ENCODE measurements at regions not wholly inside any gene's neighbourhood (a gene's known extent, or its start where the extent isn't known, plus 50 kb on each side); places are given as distances from the start of the nearest gene placed in this dataset.

DNA sequence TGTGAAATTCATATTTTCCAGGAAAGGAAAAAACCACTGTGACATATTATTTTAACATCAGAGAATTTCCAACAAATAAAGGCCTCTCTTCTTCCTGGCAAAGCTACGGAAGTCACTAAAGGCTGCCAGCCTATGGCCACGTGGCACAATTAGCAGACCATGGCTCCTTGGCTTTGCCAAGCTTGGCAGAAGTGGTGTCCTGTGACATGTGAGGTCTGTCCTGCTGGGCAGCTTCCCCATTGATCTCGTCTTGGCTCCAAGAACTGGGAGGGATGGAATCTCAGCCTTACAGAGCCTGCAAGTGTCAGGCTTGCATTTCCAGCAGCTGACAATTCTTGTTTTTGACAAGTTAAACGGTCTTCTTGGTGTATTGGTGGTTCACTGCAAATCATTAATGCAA lies 226.9 kb upstream of the THSD7B start:
- Histone ChIP-seq H3K9me3 (ENCODE audit: control insufficient read depth, insufficient read depth, low read depth, low read length) (no peaks in the 10 kb centered on the region), H3K9ac (ENCODE audit: insufficient read depth, low read length) (no peak overlapping the region), H4K20me1 (ENCODE audit: control insufficient read depth, extremely low read depth, insufficient read depth, low read length) (no peaks in the 10 kb centered on the region), H3K36me3 (ENCODE audit: control insufficient read depth, insufficient read depth, low read length) (no peaks in the 10 kb centered on the region), H3K79me2 (ENCODE audit: control insufficient read depth, insufficient read depth, low read length) (no peaks in the 10 kb centered on the region), H3K4me1 (ENCODE audit: control insufficient read depth, extremely low read depth, insufficient read depth, low read length) (no peaks in the 10 kb centered on the region), H3K27me3 (ENCODE audit: control insufficient read depth, insufficient read depth, low read length) (no peaks in the 10 kb centered on the region), H3K27ac (ENCODE audit: insufficient read depth, low read length) (no peak overlapping the region), H3K4me3 (replicated peaks in 1 of 4; ENCODE audit: control extremely low read depth in 1 of 4, insufficient read depth in 1 of 4, low read depth in 3 of 4, low read length in 4 of 4) (no peak overlapping the region), H2AFZ (ENCODE audit: low read length) (no peak overlapping the region), H3K4me2 (ENCODE audit: extremely low read depth, insufficient read depth, low read length) (no peak overlapping the region)
- DNase-seq (ENCODE audit: low read depth in 2 of 2): no peak
- TF ChIP-seq EZH2 (IDR thresholded peaks at IDR 0.05; ENCODE audit: low read length, missing control alignments): no peak
- TF ChIP-seq, protein P1, sequence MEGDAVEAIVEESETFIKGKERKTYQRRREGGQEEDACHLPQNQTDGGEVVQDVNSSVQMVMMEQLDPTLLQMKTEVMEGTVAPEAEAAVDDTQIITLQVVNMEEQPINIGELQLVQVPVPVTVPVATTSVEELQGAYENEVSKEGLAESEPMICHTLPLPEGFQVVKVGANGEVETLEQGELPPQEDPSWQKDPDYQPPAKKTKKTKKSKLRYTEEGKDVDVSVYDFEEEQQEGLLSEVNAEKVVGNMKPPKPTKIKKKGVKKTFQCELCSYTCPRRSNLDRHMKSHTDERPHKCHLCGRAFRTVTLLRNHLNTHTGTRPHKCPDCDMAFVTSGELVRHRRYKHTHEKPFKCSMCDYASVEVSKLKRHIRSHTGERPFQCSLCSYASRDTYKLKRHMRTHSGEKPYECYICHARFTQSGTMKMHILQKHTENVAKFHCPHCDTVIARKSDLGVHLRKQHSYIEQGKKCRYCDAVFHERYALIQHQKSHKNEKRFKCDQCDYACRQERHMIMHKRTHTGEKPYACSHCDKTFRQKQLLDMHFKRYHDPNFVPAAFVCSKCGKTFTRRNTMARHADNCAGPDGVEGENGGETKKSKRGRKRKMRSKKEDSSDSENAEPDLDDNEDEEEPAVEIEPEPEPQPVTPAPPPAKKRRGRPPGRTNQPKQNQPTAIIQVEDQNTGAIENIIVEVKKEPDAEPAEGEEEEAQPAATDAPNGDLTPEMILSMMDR (conservative IDR thresholded peaks at IDR 0.05 in 1 of 2, IDR thresholded peaks at IDR 0.05 in 1 of 2; ENCODE audit: low read depth in 1 of 2, low read length in 2 of 2): no peak

GRCh38 chr2:136534811-136535210 lies 230.5 kb upstream of the THSD7B start:
- H3K9ac ChIP-seq (ENCODE audit: insufficient read depth, low read length): no peak overlapping the region
- no peaks in the 10 kb centered on the region for H3K27me3 ChIP-seq (ENCODE audit: control insufficient read depth, insufficient read depth, low read length)
- no peaks in the 10 kb centered on the region for H3K79me2 ChIP-seq (ENCODE audit: control insufficient read depth, insufficient read depth, low read length)
- no peaks in the 10 kb centered on the region for H4K20me1 ChIP-seq (ENCODE audit: control insufficient read depth, extremely low read depth, insufficient read depth, low read length)
- no peak overlapping the region for H3K4me3 ChIP-seq (replicated peaks in 1 of 4; ENCODE audit: control extremely low read depth in 1 of 4, insufficient read depth in 1 of 4, low read depth in 3 of 4, low read length in 4 of 4)
- no peak overlapping the region for H3K27ac ChIP-seq (ENCODE audit: insufficient read depth, low read length)
- no peaks in the 10 kb centered on the region for H3K9me3 ChIP-seq (ENCODE audit: control insufficient read depth, insufficient read depth, low read depth, low read length)
- H3K4me2 ChIP-seq (ENCODE audit: extremely low read depth, insufficient read depth, low read length): no peak overlapping the region
- TF ChIP-seq, protein P1 (conservative IDR thresholded peaks at IDR 0.05 in 1 of 2, IDR thresholded peaks at IDR 0.05 in 1 of 2; ENCODE audit: low read depth in 1 of 2, low read length in 2 of 2): no peak
- no peak for TF ChIP-seq EZH2 (IDR thresholded peaks at IDR 0.05; ENCODE audit: low read length, missing control alignments)
- H3K36me3 ChIP-seq (ENCODE audit: control insufficient read depth, insufficient read depth, low read length): no peaks in the 10 kb centered on the region
- H3K4me1 ChIP-seq (ENCODE audit: control insufficient read depth, extremely low read depth, insufficient read depth, low read length): no peaks in the 10 kb centered on the region
- H2AFZ ChIP-seq (ENCODE audit: low read length): no peak overlapping the region
- DNase-seq (ENCODE audit: low read depth in 2 of 2): no peak

GRCh38 chr2:136532171-136532570 lies 233.2 kb upstream of the THSD7B start:
- Histone ChIP-seq H3K4me1 (ENCODE audit: control insufficient read depth, extremely low read depth, insufficient read depth, low read length) (no peaks in the 10 kb centered on the region), H3K9ac (ENCODE audit: insufficient read depth, low read length) (no peak overlapping the region), H3K27me3 (ENCODE audit: control insufficient read depth, insufficient read depth, low read length) (no peaks in the 10 kb centered on the region), H3K36me3 (ENCODE audit: control insufficient read depth, insufficient read depth, low read length) (no peaks in the 10 kb centered on the region), H2AFZ (ENCODE audit: low read length) (no peak overlapping the region), H3K4me2 (ENCODE audit: extremely low read depth, insufficient read depth, low read length) (no peak overlapping the region), H3K9me3 (ENCODE audit: control insufficient read depth, insufficient read depth, low read depth, low read length) (no peaks in the 10 kb centered on the region), H3K27ac (ENCODE audit: insufficient read depth, low read length) (no peak overlapping the region), H3K4me3 (replicated peaks in 1 of 4; ENCODE audit: control extremely low read depth in 1 of 4, insufficient read depth in 1 of 4, low read depth in 3 of 4, low read length in 4 of 4) (no peak overlapping the region), H4K20me1 (ENCODE audit: control insufficient read depth, extremely low read depth, insufficient read depth, low read length) (no peaks in the 10 kb centered on the region), H3K79me2 (ENCODE audit: control insufficient read depth, insufficient read depth, low read length) (no peaks in the 10 kb centered on the region)
- TF ChIP-seq EZH2 (IDR thresholded peaks at IDR 0.05; ENCODE audit: low read length, missing control alignments): no peak
- TF ChIP-seq, protein P1 (conservative IDR thresholded peaks at IDR 0.05 in 1 of 2, IDR thresholded peaks at IDR 0.05 in 1 of 2; ENCODE audit: low read depth in 1 of 2, low read length in 2 of 2): no peak
- no peak for DNase-seq (ENCODE audit: low read depth in 2 of 2)
